ENCODE measurements at regions not wholly inside any gene's neighbourhood (a gene's known extent, or its start where the extent isn't known, plus 50 kb on each side); places are given as distances from the start of the nearest gene placed in this dataset.

GRCh38 chr12:92027701-92028440, 117.8 kb downstream of the BTG1 start:
- no peak for DNase-seq (ENCODE audit: low read depth in 1 of 2, low spot score in 1 of 2)
- Histone ChIP-seq H3K4me3 (replicated peaks; ENCODE audit: insufficient read depth, low read length) (no peak overlapping the region), H3K27me3 (ENCODE audit: insufficient read depth, poor library complexity, severe bottlenecking) (no peaks in the 10 kb centered on the region), H3K27ac (replicated peaks) (no peak overlapping the region)
- no peak for TF ChIP-seq POLR2AphosphoS5 (IDR thresholded peaks at IDR 0.05; ENCODE audit: low read depth)
- TF ChIP-seq CTCF (IDR thresholded peaks at IDR 0.05; ENCODE audit: insufficient read depth, low read length): no peak
- no peak for TF ChIP-seq GABPA (IDR thresholded peaks at IDR 0.05; ENCODE audit: low read depth)
- TF ChIP-seq REST (IDR thresholded peaks at IDR 0.05; ENCODE audit: insufficient replicate concordance, low read depth): no peak

GRCh38 chr12:92027243-92027642, 118.4 kb downstream of the BTG1 start:
- no peak for DNase-seq (ENCODE audit: low read depth in 1 of 2, low spot score in 1 of 2)
- no peak overlapping the region for H3K4me3 ChIP-seq (replicated peaks; ENCODE audit: insufficient read depth, low read length)
- TF ChIP-seq POLR2AphosphoS5 (IDR thresholded peaks at IDR 0.05; ENCODE audit: low read depth) (no peak), GABPA (IDR thresholded peaks at IDR 0.05; ENCODE audit: low read depth) (no peak), SPI1 (IDR thresholded peaks at IDR 0.05; ENCODE audit: borderline replicate concordance, low read depth) (no peak), CTCF (IDR thresholded peaks at IDR 0.05; ENCODE audit: insufficient read depth, low read length) (no peak), REST (IDR thresholded peaks at IDR 0.05; ENCODE audit: insufficient replicate concordance, low read depth) (no peak)
- no peak overlapping the region for H3K27ac ChIP-seq (replicated peaks)
- no peaks in the 10 kb centered on the region for H3K27me3 ChIP-seq (ENCODE audit: insufficient read depth, poor library complexity, severe bottlenecking)

GRCh38 chr12:92025462-92026207, 120.0 kb downstream of the BTG1 start:
- Histone ChIP-seq H3K27ac (replicated peaks) (no peak overlapping the region), H3K27me3 (ENCODE audit: insufficient read depth, poor library complexity, severe bottlenecking) (no peaks in the 10 kb centered on the region), H3K4me3 (replicated peaks; ENCODE audit: insufficient read depth, low read length) (no peak overlapping the region)
- no peak for TF ChIP-seq POLR2AphosphoS5 (IDR thresholded peaks at IDR 0.05; ENCODE audit: low read depth)
- TF ChIP-seq CTCF (IDR thresholded peaks at IDR 0.05; ENCODE audit: insufficient read depth, low read length): no peak
- TF ChIP-seq REST (IDR thresholded peaks at IDR 0.05; ENCODE audit: insufficient replicate concordance, low read depth): no peak
- TF ChIP-seq GABPA (IDR thresholded peaks at IDR 0.05; ENCODE audit: low read depth): no peak
- no peak for TF ChIP-seq SPI1 (IDR thresholded peaks at IDR 0.05; ENCODE audit: borderline replicate concordance, low read depth)
- no peak for DNase-seq (ENCODE audit: low read depth in 1 of 2, low spot score in 1 of 2)
